ENCODE measurements at regions not wholly inside any gene's neighbourhood (a gene's known extent, or its start where the extent isn't known, plus 50 kb on each side); places are given as distances from the start of the nearest gene placed in this dataset.

GRCh38 chr18:77329651-77330050, 80.0 kb downstream of the GALR1 start:
- no peak for DNase-seq

GRCh38 chr18:77334876-77335275, 85.2 kb downstream of the GALR1 start:
- no peak for DNase-seq

GRCh38 chr18:77337604-77338003, 88.0 kb downstream of the GALR1 start:
- DNase-seq, result no peak

GRCh38 chr18:77339093-77339492, 89.4 kb downstream of the GALR1 start:
- no peak for DNase-seq

GRCh38 chr18:77339623-77340022, 90.0 kb downstream of the GALR1 start:
- DNase-seq, result no peak

GRCh38 chr18:77340815-77341214, 91.2 kb downstream of the GALR1 start:
- no peak for DNase-seq

- peak; percentile 25 for DNase-seq
Measured at GRCh38 chr18:77341527-77342325, 92.1 kb downstream of the GALR1 start.

- DNase-seq, result no peak
Measured at GRCh38 chr18:77342736-77343135, 93.1 kb downstream of the GALR1 start.

- DNase-seq, result no peak
Measured at GRCh38 chr18:77343846-77344510, 94.3 kb downstream of the GALR1 start.

GRCh38 chr18:77344786-77345500, 95.3 kb downstream of the GALR1 start:
- no peak for DNase-seq

- DNase-seq, result no peak
Measured at GRCh38 chr18:77346208-77346810, 96.7 kb downstream of the GALR1 start.

- peak; percentile 63 for DNase-seq
Measured at GRCh38 chr18:77353349-77353748, 103.7 kb downstream of the GALR1 start.

GRCh38 chr18:77359561-77360314, 110.1 kb downstream of the GALR1 start:
- DNase-seq, result no peak

- peak; percentile 25 for DNase-seq
Measured at GRCh38 chr18:77360315-77361190, 110.9 kb downstream of the GALR1 start.

- no peak for DNase-seq
Measured at GRCh38 chr18:77361382-77361781, 111.7 kb downstream of the GALR1 start.

GRCh38 chr18:77365667-77366066, 116.0 kb downstream of the GALR1 start:
- no peak for DNase-seq

- no peak for DNase-seq
Measured at GRCh38 chr18:77366067-77366719, 116.5 kb downstream of the GALR1 start.

- DNase-seq, result no peak
Measured at GRCh38 chr18:77366720-77367641, 117.3 kb downstream of the GALR1 start.

GRCh38 chr18:77369644-77370043, 120.0 kb downstream of the GALR1 start:
- no peak for DNase-seq
